ENCODE measurements at regions not wholly inside any gene's neighbourhood (a gene's known extent, or its start where the extent isn't known, plus 50 kb on each side); places are given as distances from the start of the nearest gene placed in this dataset.
A peak's percentile ranks its signal among the peaks of the same experiment; 100 is the strongest.

- Histone ChIP-seq H3K4me3 (ENCODE audit: low read depth in 2 of 2, low read length in 1 of 2) (no peak overlapping the region), H3K4me2 (no peak overlapping the region), H2AFZ (ENCODE audit: low read depth) (no peak overlapping the region), H3K27ac (ENCODE audit: low read depth in 2 of 2, low read length in 1 of 2) (no peak overlapping the region), H3K9ac (no peak overlapping the region), H3F3A (replicated peaks; ENCODE audit: insufficient read depth) (no peaks in the 10 kb centered on the region), H3K27me3 (ENCODE audit: insufficient read depth) (no peaks in the 10 kb centered on the region), H3K9me3 (no peaks in the 10 kb centered on the region), H3K36me3 (replicated peaks in 1 of 2; ENCODE audit: control insufficient read depth in 1 of 2, insufficient read depth in 2 of 2, low read length in 1 of 2) (no peaks in the 10 kb centered on the region), H3K79me2 (ENCODE audit: insufficient read depth) (no peaks in the 10 kb centered on the region), H3K9me2 (no peaks in the 10 kb centered on the region), H3K4me1 (ENCODE audit: control insufficient read depth in 1 of 2, insufficient read depth in 2 of 2, low read depth in 1 of 2, low read length in 1 of 2) (peaks cover 0 to 6% of the 10 kb centered on the region in 2 experiments; a peak in 2 of 4 replicates), H4K20me1 (ENCODE audit: insufficient read depth) (no peaks in the 10 kb centered on the region)
- DNase-seq = peak; percentile 20
- 54% methylated on average over 5 of the region's 5 CpGs for WGBS (ENCODE audit: low lambda C conversion rate)
- no peak for TF ChIP-seq YY1 (IDR thresholded peaks at IDR 0.05; ENCODE audit: low read depth)
- no peak for TF ChIP-seq RFX5 (IDR thresholded peaks at IDR 0.05; ENCODE audit: low read length)
- TF ChIP-seq USF1 (IDR thresholded peaks at IDR 0.05; ENCODE audit: borderline replicate concordance, low read depth) = no peak
- no peak for TF ChIP-seq REST (IDR thresholded peaks at IDR 0.05; ENCODE audit: low read depth, low read length)
- no peak for TF ChIP-seq JUND (IDR thresholded peaks at IDR 0.05)
- TF ChIP-seq RXRA (IDR thresholded peaks at IDR 0.05; ENCODE audit: borderline replicate concordance, low read depth) = no peak
- no peak for TF ChIP-seq FOSL2 (IDR thresholded peaks at IDR 0.05; ENCODE audit: borderline replicate concordance, low read depth)
- TF ChIP-seq RCOR1 (IDR thresholded peaks at IDR 0.05; ENCODE audit: low read length) = no peak
- TF ChIP-seq TCF12 (IDR thresholded peaks at IDR 0.05) = no peak
- TF ChIP-seq EZH2phosphoT487 (IDR thresholded peaks at IDR 0.05; ENCODE audit: borderline replicate concordance, low read depth) = no peak
- no peak for TF ChIP-seq GABPA (IDR thresholded peaks at IDR 0.05; ENCODE audit: low read depth)
- no peak for TF ChIP-seq CTCF (IDR thresholded peaks at IDR 0.05)
- POLR2A ChIA-PET = no interaction called here
- CTCF ChIA-PET = interaction anchor here (1.7 kb wide), 1 partner anchor 11 kb away, joined by 5 read pairs; no protein-coding TSS in a partner anchor
Observed at GRCh38 chr9:86867804-86868313, 79.4 kb downstream of the GAS1 start.

All from SK-N-SH (cell line).